SK-N-SH (cell line): ENCODE measurements at regions not wholly inside any gene's neighbourhood (a gene's known extent, or its start where the extent isn't known, plus 50 kb on each side); places are given as distances from the start of the nearest gene placed in this dataset.

Experiments
- CHD2 ChIP-seq: fragments of 150-350 bp; IDR thresholded peaks from 2 replicates; pipeline ENCODE4 v1.6.1; 2018; ENCODE audit warnings: low read length; ENCODE audit not compliant: partially characterized antibody
- FOXM1 ChIP-seq: IDR thresholded peaks from 2 replicates; pipeline ENCODE4 v1.4.0; 2012; ENCODE audit warnings: low read depth, mild to moderate bottlenecking
- GATA2 ChIP-seq: sonication (generic); formaldehyde crosslinking; IDR thresholded peaks from 2 replicates; pipeline ENCODE4 v1.5.0; 2020; ENCODE audit warnings: mild to moderate bottlenecking, missing genetic modification reagents
- MAX ChIP-seq: IDR thresholded peaks from 2 replicates; pipeline ENCODE4 v1.4.0; 2012; ENCODE audit warnings: low read depth
- POLR2AphosphoS5 ChIP-seq: IDR thresholded peaks from 2 replicates; pipeline ENCODE4 v1.6.1; 2012; ENCODE audit warnings: low read depth, low read length
- SMC3 ChIP-seq: IDR thresholded peaks from 2 replicates; pipeline ENCODE4 v1.6.1; 2012; ENCODE audit warnings: low read depth, low read length, improper control_type of control experiment
- YY1 ChIP-seq: IDR thresholded peaks from 2 replicates; pipeline ENCODE4 v1.4.0; 2012; ENCODE audit warnings: low read depth, mild to moderate bottlenecking
- TF ChIP-seq, protein P1 (sequence below): fragments of 200-600 bp; sonication (generic); IDR thresholded peaks from 2 replicates; pipeline ENCODE4 v1.6.1; 2017; ENCODE audit warnings: antibody characterized with exemption, mild to moderate bottlenecking, moderate library complexity

DNA sequence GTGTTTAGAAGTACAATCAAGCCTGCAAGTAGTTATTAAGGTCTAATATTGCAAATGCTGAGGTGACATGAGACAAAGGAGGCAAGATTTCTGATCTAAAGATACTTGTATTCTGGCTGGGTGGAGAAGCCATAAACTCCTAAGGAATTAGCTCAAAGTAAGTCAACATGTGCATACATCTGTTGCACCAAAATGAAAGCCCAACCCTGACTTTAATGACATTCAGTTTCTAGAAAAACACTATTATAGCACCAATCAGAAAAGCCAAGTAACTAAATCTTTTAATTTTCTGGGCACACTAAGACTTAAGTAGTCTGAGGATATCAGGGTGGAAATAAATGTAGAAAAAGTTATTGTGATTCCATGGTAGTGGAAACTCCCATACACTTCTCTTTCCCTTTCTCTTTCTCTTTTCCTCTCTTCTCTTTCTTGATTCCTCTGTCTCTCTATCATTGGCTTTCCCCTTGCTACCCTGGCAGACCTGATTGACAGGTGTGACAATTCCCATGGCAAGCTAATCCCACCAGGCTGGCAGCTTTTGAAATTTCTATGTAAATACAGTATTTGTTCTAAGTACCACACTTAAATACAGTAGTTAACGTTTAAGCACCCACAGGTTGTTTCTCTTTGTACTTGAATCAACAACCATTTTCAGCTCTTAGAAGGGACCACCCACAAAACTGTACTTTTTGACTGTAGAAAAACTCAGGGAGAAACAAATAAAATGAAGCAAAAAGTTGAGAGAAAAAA, 528.4 kb upstream of the SEMA6D start:
- no peak for TF ChIP-seq SMC3
- no peak for TF ChIP-seq YY1
- TF ChIP-seq, protein P1, sequence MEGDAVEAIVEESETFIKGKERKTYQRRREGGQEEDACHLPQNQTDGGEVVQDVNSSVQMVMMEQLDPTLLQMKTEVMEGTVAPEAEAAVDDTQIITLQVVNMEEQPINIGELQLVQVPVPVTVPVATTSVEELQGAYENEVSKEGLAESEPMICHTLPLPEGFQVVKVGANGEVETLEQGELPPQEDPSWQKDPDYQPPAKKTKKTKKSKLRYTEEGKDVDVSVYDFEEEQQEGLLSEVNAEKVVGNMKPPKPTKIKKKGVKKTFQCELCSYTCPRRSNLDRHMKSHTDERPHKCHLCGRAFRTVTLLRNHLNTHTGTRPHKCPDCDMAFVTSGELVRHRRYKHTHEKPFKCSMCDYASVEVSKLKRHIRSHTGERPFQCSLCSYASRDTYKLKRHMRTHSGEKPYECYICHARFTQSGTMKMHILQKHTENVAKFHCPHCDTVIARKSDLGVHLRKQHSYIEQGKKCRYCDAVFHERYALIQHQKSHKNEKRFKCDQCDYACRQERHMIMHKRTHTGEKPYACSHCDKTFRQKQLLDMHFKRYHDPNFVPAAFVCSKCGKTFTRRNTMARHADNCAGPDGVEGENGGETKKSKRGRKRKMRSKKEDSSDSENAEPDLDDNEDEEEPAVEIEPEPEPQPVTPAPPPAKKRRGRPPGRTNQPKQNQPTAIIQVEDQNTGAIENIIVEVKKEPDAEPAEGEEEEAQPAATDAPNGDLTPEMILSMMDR = no peak
- no peak for TF ChIP-seq FOXM1
- no peak for TF ChIP-seq POLR2AphosphoS5
- TF ChIP-seq MAX = no peak
- no peak for TF ChIP-seq CHD2
- no peak for TF ChIP-seq GATA2
